Ramos (cell line): ENCODE measurements at regions not wholly inside any gene's neighbourhood (a gene's known extent, or its start where the extent isn't known, plus 50 kb on each side); places are given as distances from the start of the nearest gene placed in this dataset.

Experiments used
- in situ Hi-C: fragments of 300-500 bp; cut with MboI; formaldehyde crosslinking; loops from one replicate; pipeline ENCODE4 v1.14.3; 2022; ENCODE audit warnings: low sequenced_read_pairs; ENCODE audit not compliant: unreplicated experiment

GRCh38 chr13:85255978-85256377 lies 543.2 kb downstream of the SLITRK6 start:
- in situ Hi-C loops: no loop called here

GRCh38 chr13:85254641-85255040 lies 544.6 kb downstream of the SLITRK6 start:
- in situ Hi-C loops: no loop called here

GRCh38 chr13:85249151-85249550 lies 550.1 kb downstream of the SLITRK6 start:
- in situ Hi-C loops: no loop called here

GRCh38 chr13:85247780-85248179 lies 551.4 kb downstream of the SLITRK6 start:
- in situ Hi-C loops: no loop called here

- in situ Hi-C loops: no loop called here
Measured at GRCh38 chr13:85243831-85244230, 555.4 kb downstream of the SLITRK6 start.

- in situ Hi-C loops: no loop called here
Measured at GRCh38 chr13:85241060-85241459, 558.2 kb downstream of the SLITRK6 start.

- in situ Hi-C loops: no loop called here
Measured at GRCh38 chr13:85236413-85236812, 562.8 kb downstream of the SLITRK6 start.

GRCh38 chr13:85230691-85231093 lies 568.5 kb downstream of the SLITRK6 start:
- in situ Hi-C loops: no loop called here

- in situ Hi-C loops: no loop called here
Measured at GRCh38 chr13:85228692-85229091, 570.5 kb downstream of the SLITRK6 start.

- in situ Hi-C loops: no loop called here
Measured at GRCh38 chr13:85223883-85224656, 575.1 kb downstream of the SLITRK6 start.

- in situ Hi-C loops: no loop called here
Measured at GRCh38 chr13:85216576-85216975, 582.6 kb downstream of the SLITRK6 start.

GRCh38 chr13:85212692-85213091 lies 586.5 kb downstream of the SLITRK6 start:
- in situ Hi-C loops: no loop called here

- in situ Hi-C loops: no loop called here
Measured at GRCh38 chr13:85204668-85205344, 594.4 kb downstream of the SLITRK6 start.

- in situ Hi-C loops: no loop called here
Measured at GRCh38 chr13:85197431-85197830, 601.8 kb downstream of the SLITRK6 start.

GRCh38 chr13:85194482-85194881 lies 604.7 kb downstream of the SLITRK6 start:
- in situ Hi-C loops: no loop called here

- in situ Hi-C loops: no loop called here
Measured at GRCh38 chr13:85191996-85192718, 607.1 kb downstream of the SLITRK6 start.

- in situ Hi-C loops: no loop called here
Measured at GRCh38 chr13:85186356-85187045, 612.7 kb downstream of the SLITRK6 start.

GRCh38 chr13:85174291-85174690 lies 624.9 kb downstream of the SLITRK6 start:
- in situ Hi-C loops: no loop called here

GRCh38 chr13:85170372-85170771 lies 628.8 kb downstream of the SLITRK6 start:
- in situ Hi-C loops: no loop called here

- in situ Hi-C loops: no loop called here
Measured at GRCh38 chr13:85166891-85167290, 632.3 kb downstream of the SLITRK6 start.

- in situ Hi-C loops: no loop called here
Measured at GRCh38 chr13:85163063-85163462, 636.2 kb downstream of the SLITRK6 start.
